GM21367 (cell line): ENCODE measurements at regions not wholly inside any gene's neighbourhood (a gene's known extent, or its start where the extent isn't known, plus 50 kb on each side); places are given as distances from the start of the nearest gene placed in this dataset.
"Not testable (repeated sequence)": the region's sequence is repeated elsewhere in the genome, so short reads cannot be mapped to it uniquely, and the experiment has no call there.

Source experiments
- ATAC-seq: cut with Tn5 transposase; IDR thresholded peaks from one replicate; pipeline ENCODE4 v1.9.1; 2021; ENCODE audit not compliant: unreplicated experiment

DNA sequence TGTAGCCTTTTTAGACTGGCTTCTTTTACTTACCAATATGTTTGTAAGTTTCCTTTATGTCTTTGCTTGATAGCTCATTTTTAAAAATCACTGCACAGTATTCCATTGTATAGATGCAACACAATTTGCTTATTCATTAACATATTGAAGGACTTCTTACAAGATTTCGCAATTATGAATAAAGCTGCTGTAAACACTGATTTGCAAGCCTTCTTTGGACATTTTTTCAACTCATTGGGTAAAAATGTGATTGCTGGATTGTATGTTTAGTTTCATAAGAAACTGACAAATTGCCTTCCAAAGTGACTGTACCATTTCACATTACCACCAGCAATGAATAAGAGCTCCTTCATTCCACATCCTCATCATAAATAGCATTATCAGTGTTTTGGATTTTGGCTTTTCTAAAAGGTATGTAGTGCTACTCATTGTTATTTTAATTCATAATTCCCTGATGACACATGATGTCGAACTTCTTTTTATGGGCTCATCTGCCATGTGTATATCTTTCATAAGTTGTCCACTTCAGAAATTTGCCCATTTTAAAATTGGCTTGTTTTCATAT is 80.7 kb downstream of the TFAP2B start:
- no peak for ATAC-seq

DNA sequence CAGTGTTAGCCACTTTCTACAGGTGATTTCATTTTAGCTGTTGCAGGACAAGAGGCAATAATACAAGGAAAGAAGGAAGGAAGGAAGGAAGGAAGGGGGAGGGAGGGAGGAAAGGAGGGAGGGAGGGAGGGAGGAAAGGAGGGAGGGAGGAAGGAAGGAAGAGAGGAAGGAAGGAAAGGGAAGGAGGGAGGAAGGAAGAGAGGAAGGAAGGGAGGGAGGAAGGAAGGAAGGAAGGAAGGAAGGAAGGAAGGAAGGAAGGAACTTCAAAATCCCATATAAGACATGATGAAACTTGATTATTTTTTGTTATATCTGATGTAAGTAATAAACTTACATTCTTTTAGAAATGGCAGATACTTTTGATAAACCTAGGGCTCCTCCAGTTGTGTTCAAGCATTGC is 83.6 kb downstream of the TFAP2B start:
- ATAC-seq: no peak

DNA sequence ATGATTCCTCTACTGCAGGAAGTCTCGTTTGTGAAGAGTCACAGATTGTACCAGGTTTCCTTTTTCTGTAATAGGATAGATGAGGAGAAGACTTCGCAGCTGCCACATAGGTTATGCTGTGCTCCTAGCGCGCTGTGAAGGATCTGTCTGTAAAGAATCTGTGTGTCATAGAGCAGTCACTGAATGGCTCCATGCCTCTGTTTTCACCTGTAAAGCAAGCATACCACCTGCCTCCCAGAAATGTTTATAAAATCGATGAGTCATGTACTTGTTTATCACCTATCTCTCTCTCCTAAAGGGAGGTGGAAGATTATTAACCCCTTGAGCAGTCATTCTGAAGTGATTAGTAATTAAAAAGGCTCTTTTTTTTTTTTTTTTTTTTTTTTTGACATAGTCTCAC is 86.6 kb downstream of the TFAP2B start:
- ATAC-seq: no peak

DNA sequence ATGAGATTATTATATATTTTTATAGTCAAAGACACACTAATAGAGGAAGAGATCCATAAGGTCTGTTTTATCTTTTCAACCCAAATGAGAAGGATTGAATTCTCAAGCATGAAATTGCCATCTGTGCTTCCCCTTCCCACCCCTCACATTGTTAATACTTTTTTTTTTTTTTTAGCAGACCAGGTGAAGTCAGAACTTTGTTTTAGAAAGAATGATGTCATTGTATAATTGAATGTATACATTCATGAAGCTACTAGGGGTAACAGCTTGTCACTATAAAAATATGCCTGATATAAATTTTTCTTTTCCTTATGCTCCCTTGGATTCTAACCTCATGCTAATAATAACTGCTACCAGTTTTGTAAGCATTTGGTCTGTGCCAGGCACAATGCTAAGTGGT is 88.9 kb downstream of the TFAP2B start:
- ATAC-seq: no peak

DNA sequence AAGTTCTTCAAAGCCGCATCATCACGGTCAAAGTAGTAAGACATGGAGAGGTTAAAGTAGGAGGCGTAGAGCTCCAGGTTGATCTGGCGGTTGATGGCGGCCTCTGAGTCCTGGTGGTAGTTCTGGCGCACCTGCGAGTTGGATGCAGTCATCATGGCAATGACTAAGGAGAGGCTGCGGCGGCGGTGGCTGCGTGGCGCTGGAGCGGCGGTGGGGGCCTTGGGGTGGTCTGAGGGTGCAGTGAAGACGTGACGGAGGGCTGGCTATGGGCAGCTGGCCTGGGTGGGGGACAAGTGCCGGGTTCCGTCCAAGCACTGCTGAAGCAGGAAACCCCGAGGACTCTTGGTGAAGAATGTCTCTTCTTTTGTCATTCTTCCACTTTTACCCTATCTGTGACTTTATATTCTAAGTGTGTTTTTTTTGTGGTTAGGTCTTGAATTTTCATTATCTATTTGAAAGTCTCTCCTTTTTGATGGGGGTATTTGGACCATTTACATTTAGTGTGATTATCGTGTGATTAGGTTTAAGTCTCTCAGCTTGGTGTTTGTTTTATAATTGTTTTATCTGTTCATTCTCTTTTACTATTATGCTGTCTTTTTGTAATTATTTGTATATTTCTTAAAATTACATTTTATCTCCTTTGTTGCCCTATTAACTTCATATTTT is 94.6 kb downstream of the TFAP2B start:
- ATAC-seq: no peak

DNA sequence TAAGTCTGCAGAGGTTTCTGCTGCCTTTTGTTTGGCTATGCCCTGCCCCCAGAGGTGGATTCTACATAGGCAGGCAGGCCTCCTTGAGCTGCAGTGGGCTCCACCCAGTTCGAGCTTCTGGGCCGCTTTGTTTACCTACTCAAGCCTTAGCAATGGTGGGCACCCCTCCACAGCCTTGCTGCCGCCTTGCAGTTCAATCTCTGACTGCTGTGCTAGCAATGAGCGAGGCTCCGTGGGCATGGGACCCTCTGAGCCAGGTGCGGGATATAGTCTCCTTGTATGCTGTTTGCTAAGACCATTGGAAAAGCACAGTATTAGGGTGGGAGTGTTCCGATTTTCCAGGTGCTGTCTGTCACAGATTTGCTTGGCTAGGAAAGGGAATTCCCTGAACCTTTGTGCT is 102.7 kb downstream of the TFAP2B start:
- not testable (repeated sequence) for ATAC-seq

DNA sequence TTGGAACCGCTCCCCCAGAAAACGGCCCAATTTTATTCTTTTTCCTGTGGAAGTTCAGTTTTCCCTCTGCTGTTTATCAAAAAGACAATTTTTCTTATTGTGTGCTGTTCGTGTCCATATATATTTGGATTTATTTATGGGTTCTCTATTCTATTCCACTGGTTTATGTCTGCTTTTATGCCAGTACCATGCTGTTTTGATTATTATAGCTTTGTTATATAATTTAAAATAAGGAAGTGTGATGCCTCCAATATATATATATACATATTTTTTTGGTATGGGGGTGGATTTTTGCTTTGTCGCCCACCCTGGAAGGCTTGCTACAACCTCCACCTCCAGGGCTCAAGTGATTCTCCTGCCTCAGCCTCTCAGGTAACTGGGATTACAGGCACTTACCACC is 103.3 kb downstream of the TFAP2B start:
- ATAC-seq: no peak

DNA sequence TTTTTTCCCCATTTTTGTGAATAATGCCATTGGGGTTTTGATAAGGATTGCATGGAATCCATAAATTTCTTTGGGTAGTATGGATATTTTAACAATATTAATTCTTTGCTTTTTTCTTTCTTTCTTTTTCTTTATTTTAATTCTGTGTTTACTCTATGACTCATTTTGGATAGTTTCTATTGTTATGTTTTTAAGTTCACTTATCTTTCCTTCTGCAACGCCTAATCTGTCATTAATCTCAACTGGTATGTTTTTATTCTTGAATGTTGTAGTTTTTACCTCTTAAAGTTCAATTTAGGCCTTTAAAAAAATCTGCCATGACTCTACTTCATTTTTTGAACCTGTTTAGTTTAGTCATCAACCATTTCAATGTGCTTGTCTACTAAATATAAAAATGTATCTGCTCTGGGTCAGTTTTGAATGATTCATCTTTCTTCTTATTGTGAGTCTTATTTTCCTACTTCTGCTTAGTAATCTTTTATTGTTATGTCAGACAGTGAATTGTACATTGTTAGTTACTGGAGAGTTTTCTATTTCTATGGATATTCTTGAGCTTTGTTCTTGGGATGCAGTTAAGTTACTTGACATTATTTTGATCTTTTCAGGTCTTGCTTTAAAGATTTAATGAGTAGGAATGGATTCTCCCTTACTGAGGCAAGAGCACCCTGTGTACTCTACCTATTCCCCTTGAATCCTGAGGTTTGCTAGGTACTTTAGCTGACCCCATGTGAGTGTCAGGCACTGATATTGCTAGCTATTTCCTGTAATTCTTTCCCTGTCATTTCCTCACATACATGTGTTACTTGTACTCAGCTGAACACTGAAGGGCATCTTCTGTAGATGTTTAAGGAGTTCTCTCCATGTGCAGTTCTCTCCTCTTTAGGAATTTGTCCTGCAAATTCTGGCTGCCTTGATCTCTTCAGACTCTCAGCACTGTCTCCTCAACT is 104.2 kb downstream of the TFAP2B start:
- ATAC-seq: no peak

DNA sequence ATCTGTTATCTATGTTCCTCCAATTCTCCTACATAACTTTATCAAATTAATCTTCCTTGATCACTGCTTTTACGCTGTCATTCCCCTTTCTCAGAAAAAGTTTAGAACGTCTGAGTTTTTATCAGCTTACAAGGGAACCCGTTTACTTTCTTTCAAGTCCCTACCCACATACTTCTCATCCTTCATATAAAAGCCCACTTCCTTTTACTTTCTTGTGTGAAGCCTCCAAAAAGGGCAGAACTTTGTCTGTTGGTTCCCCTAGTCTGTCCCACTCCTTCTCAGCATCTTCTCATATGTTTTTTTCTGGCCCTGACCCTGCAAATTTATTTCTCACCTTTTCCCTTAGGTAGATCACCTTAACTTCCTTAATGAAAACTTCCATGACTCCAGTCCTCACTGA is 106.1 kb downstream of the TFAP2B start:
- ATAC-seq: no peak

DNA sequence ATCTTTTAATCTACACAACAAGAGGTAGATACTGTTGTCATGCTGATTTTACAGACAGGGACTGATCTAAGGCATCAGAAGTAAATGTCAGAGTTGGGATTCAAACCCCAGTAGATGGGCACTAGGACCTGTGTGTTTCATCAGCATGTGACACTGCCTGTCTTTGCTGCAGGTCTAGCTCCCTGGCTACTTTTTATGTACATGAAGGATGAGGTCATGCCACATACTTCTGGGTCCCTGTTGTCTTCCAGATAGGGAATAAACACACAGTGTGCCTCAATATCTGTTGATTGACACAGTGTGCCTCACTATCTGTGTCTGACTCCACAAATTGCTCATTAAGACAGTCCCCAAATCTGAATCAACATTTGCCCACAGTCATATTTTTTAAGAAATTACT is 106.9 kb downstream of the TFAP2B start:
- no peak for ATAC-seq

DNA sequence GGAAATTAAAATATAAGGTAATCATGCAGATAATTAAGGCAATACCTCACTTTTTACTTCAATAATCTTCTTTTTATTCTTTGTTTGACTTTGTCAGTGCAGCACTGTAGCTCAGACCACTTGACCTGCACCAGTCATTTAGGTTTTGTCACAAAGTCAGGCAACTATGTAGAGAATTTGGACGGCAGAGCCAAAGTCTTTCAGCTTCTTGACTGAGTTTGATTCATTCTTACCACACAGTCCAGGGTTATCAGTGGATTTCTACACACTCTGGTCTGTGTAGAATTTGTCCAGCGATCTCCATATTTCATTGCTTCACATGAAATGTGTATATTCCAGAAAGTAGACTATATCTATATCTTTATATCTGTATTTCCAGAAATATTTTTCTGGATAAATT is 107.3 kb downstream of the TFAP2B start:
- ATAC-seq: no peak

DNA sequence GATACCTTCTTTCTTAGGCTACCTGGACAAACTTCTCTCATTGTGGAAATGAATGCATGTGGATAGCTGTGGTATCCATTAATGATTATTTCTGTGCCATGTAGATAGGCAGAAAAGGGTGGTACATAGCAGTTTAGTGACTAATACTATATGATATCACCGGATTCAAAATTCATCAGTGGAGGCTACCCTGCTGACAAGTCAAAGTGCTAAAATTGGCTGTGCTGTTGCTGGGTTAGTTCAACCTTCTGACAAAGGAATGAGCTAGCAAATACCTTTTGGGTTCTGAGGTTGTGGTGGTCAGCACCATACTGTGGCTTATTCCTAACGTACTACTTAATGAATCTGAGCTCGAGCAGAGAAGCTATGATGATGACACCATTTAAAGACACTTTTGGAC is 109.1 kb downstream of the TFAP2B start:
- ATAC-seq: no peak

DNA sequence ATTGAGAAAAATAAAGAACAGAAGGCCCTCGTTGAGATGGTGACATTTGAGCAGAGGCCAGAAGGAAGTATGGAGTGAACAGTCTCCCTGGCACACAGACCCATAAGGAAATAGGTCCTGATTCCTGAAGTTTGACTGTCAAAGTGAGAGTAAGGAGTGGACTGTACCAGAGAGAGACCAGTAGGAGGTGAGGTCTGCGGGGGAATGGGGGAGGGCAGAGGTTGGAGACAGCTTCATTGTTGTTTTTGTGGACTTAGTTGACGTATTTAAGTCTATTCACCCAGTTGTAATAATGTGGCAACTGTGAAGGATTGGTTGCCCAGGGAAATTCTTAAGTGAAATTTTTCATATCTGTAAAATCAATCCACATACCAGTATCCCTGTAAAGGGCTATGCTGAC is 110.7 kb downstream of the TFAP2B start:
- ATAC-seq: no peak

DNA sequence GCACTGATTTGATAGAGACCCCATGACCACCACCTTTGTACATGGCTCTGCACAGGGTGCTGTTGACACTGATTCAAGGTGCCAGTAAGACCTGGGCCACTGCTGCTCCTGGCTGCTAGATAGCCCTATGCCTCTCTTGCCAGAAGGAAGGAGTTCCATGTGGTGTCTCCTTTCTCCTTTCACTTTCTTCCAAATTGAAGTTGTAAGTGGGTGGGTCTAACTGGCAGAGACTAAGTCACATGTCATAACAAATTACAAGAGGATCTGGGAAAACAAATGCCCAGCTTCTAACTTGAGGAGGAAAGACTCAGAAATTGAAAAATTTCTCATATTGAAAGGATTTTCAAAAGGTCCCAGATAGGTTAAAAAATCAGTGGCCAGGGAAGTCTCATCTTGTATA is 116.8 kb downstream of the TFAP2B start:
- no peak for ATAC-seq

DNA sequence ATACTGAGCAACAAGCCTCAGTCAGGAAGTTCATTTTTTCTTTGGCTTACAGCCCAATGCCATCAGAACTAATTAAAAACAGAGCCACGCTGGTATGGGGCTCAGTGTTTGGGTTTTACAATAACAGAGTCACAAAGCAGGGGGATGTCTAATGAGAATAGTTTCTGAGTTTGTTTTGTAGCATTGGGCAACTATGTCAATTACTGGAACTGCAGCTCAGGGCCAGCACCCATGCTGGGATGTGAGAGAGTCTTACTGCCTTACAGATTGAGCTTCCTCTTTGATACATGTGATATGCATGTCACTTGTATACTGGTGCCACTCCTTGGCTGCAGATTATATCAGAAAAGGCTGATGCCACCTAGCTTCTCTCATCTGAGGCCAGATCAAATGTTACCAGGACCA is 117.6 kb downstream of the TFAP2B start:
- ATAC-seq: no peak

DNA sequence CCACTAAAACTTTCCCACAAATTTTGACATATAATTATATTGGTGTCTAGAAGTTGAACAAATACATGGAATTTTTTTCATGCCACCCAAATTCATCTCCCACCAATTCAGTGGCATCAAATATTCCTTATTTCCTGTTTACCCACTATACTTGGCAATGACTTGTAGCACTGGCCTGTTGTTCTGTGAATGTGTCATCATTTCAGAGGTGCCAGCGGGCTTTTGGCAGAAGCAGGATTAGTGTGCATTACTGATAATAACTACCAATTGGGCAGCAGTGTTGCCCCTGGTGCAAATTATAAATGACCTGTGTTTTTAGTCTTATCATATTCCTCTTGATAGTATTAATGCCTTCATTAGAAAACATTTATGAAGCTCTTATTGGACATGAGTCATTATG is 121.3 kb downstream of the TFAP2B start:
- ATAC-seq: no peak

DNA sequence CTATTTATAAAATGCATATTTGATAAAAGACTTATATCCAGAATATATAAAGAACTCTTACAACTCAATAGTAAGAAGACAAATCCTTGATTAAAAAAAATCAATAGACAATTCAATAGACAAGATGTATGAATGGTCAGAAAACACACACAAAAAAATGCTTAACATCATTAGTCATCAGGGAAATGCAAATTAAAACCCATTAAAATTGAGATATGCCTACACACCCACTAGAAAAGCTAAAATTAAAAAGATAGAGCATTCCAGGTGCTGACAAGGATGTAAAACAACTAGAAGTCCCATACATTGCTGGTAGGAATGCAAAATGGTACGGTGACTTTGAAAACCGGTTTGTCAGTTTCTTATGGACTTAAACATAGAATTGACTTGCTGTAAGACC is 127.1 kb downstream of the TFAP2B start:
- ATAC-seq: no peak

DNA sequence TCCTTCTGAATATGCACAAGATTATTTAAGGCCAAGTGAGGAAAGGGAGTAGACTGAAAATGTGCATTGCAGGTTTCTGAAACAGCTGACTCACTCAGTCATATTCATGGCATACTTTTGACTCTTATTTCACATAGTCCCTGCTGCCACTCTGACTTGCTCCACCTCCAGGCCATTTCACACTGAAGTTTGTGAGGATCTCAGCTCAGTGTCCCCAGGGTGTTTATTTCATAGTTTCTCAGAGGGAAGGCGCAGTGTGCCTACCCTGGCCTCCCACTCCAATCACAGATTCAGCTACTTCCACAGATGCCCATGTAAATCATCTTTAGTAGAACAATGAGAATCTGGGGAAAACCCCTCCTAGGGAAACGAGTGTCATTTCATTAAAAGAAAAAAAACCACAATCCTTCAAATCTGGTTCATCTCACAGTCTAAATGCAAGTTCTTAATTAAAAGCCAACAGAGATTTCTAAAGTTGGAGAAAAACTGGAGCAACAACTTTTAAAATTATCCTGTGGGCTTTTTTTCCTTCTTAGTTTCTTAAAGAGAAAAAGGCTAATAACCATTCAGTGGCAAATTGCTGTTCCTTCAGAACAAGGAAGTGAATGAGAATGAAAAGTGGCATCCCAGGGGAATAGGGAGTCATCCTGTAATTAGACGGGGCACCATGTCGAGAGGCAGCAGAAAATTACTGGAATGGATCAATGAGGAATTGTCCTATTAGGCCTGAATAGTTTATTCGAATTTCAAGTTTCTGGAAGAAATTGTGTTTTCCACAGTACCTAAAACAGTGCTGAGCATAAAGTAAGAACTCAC is 133.6 kb downstream of the TFAP2B start:
- ATAC-seq: no peak

DNA sequence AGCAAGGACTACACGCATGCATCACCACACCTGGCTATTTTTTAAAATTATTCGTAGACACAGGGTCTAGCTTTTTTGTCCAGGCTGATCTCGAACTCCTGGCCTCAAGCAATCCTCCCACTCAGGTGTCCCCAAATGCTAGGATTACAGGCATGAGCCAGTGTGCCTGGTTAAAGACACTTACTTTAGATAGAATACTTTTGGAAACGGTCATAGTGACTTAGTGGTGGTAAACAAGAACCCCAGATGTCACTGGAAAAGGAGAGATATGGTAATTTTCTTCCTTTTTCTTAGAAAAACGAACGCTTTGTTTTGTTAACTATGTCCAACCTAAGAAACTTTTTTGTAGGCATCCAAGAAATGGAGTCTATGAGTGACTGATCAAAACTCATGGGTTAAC is 137.3 kb downstream of the TFAP2B start:
- no peak for ATAC-seq

DNA sequence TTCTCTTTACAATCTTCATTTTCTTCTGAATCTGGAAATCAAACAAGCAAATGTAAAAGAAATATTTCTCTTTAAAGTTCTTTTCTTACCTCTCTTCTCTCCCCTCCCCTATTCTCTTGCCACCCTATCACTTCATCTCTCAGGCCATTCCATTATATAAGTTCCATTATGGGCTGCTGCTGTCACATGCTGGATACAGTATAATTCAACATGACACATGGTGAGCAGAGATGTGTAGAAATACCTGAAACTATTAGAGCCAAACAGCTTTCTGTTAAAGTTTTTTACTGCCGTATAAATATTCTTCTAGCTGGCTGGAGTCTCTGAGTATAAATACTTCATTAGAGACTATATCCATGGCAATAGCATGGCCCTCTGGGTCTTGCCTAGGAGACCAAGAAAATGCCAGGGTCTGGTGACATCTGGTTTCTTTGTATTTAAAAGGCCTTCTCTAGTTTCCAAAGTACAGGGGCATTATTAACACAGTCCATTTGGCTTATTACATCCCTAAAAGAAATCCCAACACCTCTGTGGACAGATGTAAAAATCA is 139.6 kb downstream of the TFAP2B start:
- ATAC-seq: no peak

DNA sequence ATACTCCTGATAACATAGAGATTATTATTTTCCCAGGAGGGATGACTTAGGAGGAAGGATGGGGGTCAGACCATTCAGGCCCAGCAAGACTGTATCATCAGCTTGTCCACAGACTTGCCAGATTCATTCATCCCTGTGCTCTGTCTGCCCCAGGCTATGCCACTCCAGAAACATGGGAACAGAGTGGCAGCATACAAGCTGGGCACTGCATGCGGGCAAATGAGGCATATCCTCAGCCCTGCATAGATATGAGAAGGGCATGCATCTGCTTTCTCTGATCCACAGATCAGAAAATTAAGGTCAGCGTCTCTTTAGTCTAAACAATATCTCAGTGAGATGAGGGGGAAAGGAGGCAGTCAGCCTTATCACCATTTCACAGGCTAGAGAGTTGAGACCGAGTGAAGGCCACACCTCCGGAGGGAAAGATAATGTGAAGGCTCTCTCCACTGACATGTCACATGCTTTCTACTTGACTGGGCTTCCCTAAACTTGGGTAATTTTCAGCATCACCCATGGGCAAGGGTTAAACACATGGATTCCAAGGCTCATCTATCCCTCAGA is 140.5 kb downstream of the TFAP2B start:
- ATAC-seq: no peak
